HFFc6 (cell line): ENCODE measurements at regions not wholly inside any gene's neighbourhood (a gene's known extent, or its start where the extent isn't known, plus 50 kb on each side); places are given as distances from the start of the nearest gene placed in this dataset.
A peak's percentile ranks its signal among the peaks of the same experiment; 100 is the strongest.

Experiments used
- DNase-seq: peaks from one replicate; pipeline ENCODE4 v3.0.0-alpha.2; 2018
- H3K27ac Mint-ChIP-seq: 2 replicates; pipeline ENCODE4 v1.8.0; 2020; ENCODE audit warnings: mild to moderate bottlenecking, mixed read lengths
- H3K27me3 Mint-ChIP-seq: 2 replicates; pipeline ENCODE4 v1.8.0; 2021; ENCODE audit warnings: mild to moderate bottlenecking, moderate library complexity, mixed read lengths; ENCODE audit not compliant: insufficient read depth
- H3K36me3 Mint-ChIP-seq: 2 replicates; pipeline ENCODE4 v1.8.0; 2021; ENCODE audit warnings: low read depth, mixed read lengths
- H3K4me1 Mint-ChIP-seq: 2 replicates; pipeline ENCODE4 v1.8.0; 2020; ENCODE audit warnings: low read depth, mixed read lengths
- H3K4me3 Mint-ChIP-seq: 2 replicates; pipeline ENCODE4 v1.8.0; 2020; ENCODE audit warnings: mild to moderate bottlenecking, moderate library complexity, mixed read lengths
- H3K9me3 Mint-ChIP-seq: 2 replicates; pipeline ENCODE4 v1.8.0; 2020; ENCODE audit warnings: mild to moderate bottlenecking, mixed read lengths
- TF ChIP-seq, protein P1 (sequence below): fragments of 200-600 bp; sonication (generic); IDR thresholded peaks from 2 replicates; pipeline ENCODE4 v1.5.0; 2021; ENCODE audit warnings: antibody characterized with exemption, mild to moderate bottlenecking

DNA sequence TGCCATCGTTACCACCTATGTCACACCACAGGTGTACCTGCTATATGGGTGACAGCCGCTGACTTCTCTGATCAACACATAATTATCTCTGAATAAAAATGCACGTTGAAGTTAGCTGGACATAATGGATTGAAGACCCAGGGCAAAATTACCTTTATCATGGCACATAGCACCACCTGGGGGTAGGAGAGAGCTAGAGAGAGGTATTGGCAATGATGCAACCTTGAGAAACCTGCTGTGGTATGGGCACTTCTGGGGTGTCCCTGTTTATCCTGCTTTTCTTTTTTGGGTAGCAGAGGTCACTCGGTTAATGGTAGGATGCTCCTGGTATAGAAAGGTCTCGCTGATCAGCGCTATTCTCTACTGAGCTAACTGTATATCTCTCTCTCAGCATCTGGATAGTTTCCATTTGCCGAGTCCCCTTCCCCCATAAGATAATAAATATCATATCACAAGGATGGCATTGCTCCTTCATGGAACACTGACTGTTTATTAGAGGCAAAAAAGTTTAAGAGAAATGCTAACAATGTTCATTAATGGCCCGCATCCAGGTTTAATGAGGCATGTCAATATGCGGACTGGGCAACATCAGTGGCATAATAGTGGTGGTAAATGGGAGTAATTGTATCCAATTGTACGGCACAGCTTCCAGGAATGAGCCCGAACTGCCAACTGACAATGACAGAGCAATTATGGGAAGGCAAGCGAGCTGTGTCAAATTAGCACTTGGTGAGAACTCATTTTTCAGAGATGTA is 323.1 kb downstream of the TFEC start:
- peaks cover 6% of the 10 kb centered on the region for H3K36me3 Mint-ChIP-seq
- H3K4me1 Mint-ChIP-seq: peaks cover 7% of the 10 kb centered on the region; the same call in 1 of the 2 replicates
- no peaks in the 10 kb centered on the region for H3K27me3 Mint-ChIP-seq
- no peak overlapping the region for H3K4me3 Mint-ChIP-seq
- TF ChIP-seq, protein P1, sequence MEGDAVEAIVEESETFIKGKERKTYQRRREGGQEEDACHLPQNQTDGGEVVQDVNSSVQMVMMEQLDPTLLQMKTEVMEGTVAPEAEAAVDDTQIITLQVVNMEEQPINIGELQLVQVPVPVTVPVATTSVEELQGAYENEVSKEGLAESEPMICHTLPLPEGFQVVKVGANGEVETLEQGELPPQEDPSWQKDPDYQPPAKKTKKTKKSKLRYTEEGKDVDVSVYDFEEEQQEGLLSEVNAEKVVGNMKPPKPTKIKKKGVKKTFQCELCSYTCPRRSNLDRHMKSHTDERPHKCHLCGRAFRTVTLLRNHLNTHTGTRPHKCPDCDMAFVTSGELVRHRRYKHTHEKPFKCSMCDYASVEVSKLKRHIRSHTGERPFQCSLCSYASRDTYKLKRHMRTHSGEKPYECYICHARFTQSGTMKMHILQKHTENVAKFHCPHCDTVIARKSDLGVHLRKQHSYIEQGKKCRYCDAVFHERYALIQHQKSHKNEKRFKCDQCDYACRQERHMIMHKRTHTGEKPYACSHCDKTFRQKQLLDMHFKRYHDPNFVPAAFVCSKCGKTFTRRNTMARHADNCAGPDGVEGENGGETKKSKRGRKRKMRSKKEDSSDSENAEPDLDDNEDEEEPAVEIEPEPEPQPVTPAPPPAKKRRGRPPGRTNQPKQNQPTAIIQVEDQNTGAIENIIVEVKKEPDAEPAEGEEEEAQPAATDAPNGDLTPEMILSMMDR: peak; percentile 66; the same call in 1 of the 2 replicates
- H3K27ac Mint-ChIP-seq: no peak overlapping the region
- DNase-seq: no peak
- no peaks in the 10 kb centered on the region for H3K9me3 Mint-ChIP-seq

DNA sequence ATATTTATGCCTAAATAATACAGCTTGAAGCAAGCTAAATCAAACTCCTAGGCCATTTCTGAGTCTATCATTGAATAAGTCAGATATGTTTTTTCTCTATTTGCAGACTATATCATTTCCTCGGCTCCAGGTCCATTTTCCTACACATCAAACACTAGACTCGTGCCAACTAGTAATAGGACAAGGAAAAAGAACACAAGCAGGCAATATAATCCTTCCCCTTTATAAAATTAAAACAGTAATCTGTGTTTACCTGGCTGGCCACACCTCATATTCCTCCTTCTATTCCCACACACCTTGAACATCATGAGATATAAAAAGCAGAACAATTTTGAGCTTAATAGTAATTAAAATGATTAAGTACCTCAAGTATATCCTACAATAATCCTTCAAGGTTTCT is 325.7 kb downstream of the TFEC start:
- TF ChIP-seq, protein P1: no peak
- Mint-ChIP-seq H3K4me3 (no peak overlapping the region), H3K9me3 (no peaks in the 10 kb centered on the region), H3K4me1 (no peaks in the 10 kb centered on the region), H3K27me3 (no peaks in the 10 kb centered on the region), H3K36me3 (peaks cover 6% of the 10 kb centered on the region), H3K27ac (no peak overlapping the region)
- DNase-seq: no peak

DNA sequence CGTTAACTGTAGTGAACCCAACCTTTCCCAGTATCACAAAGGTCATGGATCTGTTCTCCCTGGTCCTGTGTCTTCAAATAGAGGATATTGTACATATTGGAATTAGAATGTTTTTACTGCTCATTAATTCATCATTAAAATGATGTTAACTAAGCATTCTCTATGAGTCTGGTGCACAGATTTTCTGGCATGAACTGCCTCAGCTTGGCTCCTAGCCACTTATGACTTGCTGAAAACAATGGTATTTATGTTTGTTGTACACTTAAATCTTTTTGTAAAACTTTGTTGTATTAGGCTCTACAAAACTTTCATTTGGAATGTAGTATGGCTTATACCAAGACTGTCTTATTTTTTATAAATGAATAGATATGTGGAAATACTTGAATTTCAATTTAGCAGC is 329.4 kb downstream of the TFEC start:
- Mint-ChIP-seq H3K27me3 (no peaks in the 10 kb centered on the region), H3K4me1 (no peaks in the 10 kb centered on the region), H3K27ac (no peak overlapping the region), H3K36me3 (peaks cover 6% of the 10 kb centered on the region), H3K9me3 (no peaks in the 10 kb centered on the region), H3K4me3 (no peak overlapping the region)
- TF ChIP-seq, protein P1: no peak
- DNase-seq: no peak

DNA sequence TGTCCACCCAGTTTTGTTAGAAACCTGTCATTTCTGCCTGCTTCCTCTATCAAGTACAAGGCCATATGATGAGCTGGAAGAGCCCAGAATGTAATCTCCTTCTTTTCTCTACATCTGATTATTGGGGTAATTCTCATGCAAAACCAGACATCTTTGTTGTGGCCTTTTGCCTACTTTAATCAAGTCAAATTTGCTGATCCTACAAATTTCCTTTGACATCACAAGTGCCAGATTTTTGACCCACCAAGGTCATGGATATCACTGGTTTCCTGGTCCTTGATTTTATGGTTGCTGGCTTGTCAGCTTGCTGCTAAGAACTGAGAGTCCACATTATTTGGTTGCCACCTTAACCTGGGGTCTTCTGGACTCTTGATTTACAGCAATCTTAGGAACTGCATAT is 336.1 kb downstream of the TFEC start:
- Mint-ChIP-seq H3K27ac (no peak overlapping the region), H3K27me3 (no peaks in the 10 kb centered on the region), H3K4me1 (no peaks in the 10 kb centered on the region), H3K36me3 (no peaks in the 10 kb centered on the region), H3K9me3 (no peaks in the 10 kb centered on the region), H3K4me3 (no peak overlapping the region)
- no peak for DNase-seq
- TF ChIP-seq, protein P1: no peak

DNA sequence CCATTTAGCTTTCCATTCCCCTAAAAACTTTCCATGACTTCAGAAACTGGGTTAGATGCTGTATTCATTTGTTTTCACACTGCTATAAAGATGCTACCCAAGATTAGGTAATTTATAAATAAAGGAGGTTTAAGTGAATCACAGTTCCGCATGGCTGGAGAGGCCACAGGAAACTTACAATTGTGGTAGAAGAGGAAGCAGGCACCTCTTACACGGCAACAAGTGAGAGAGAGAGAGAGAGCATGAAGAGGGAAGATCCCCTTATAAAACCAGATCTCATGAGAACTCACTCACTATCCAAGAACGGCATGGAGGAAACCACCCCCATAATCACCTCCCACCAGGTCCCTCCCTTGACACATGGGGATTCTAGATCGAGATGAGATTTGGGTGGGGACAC is 336.8 kb downstream of the TFEC start:
- Mint-ChIP-seq H3K36me3 (no peaks in the 10 kb centered on the region), H3K4me3 (no peak overlapping the region), H3K27me3 (no peaks in the 10 kb centered on the region), H3K27ac (no peak overlapping the region), H3K4me1 (no peaks in the 10 kb centered on the region), H3K9me3 (no peaks in the 10 kb centered on the region)
- TF ChIP-seq, protein P1: no peak
- DNase-seq: no peak
